Thyroid gland (tissue), 4 donors: ENCODE measurements at regions not wholly inside any gene's neighbourhood (a gene's known extent, or its start where the extent isn't known, plus 50 kb on each side); places are given as distances from the start of the nearest gene placed in this dataset.

Experiments used
- CTCF ChIP-seq, 6 experiments: fragments of 200-600 bp in 3 of 6; fragments of 450-650 bp in 3 of 6; sonication (generic) in 3 of 6; IDR thresholded peaks; one replicate each; pipeline ENCODE4 v1.5.1; 2016 to 2019; ENCODE audit warnings: antibody characterized with exemption in 6 of 6, mild to moderate bottlenecking in 2 of 6, inconsistent platforms in 1 of 6, moderate library complexity in 1 of 6
- POLR2A ChIP-seq, 2 donors: fragments of 450-650 bp; IDR thresholded peaks; one replicate each; pipeline ENCODE4 v1.6.1; 2017; ENCODE audit warnings: antibody characterized with exemption in 2 of 2, mild to moderate bottlenecking in 2 of 2, moderate library complexity in 1 of 2

GRCh38 chrX:35699642-35700041, 98.5 kb upstream of the MAGEB16 start:
- TF ChIP-seq CTCF (IDR thresholded peaks at IDR 0.05) = no peak
- TF ChIP-seq POLR2A (IDR thresholded peaks at IDR 0.05) = no peak
